Posterior cingulate gyrus (tissue), 11 donors: ENCODE measurements at regions not wholly inside any gene's neighbourhood (a gene's known extent, or its start where the extent isn't known, plus 50 kb on each side); places are given as distances from the start of the nearest gene placed in this dataset.
A peak's percentile ranks its signal among the peaks of the same experiment; 100 is the strongest.

Experiments used
- DNase-seq, 10 donors: peaks; one replicate each; pipeline versions ENCODE4 v3.0.0 to v3.0.0-alpha.2; 2020 to 2021; ENCODE audit warnings: mixed read lengths in 3 of 10
- intact Hi-C: fragments of 100-400 bp; cut with DNase I; formaldehyde crosslinking; loops from one replicate; pipeline ENCODE4 v1.15.1; 2023

DNA sequence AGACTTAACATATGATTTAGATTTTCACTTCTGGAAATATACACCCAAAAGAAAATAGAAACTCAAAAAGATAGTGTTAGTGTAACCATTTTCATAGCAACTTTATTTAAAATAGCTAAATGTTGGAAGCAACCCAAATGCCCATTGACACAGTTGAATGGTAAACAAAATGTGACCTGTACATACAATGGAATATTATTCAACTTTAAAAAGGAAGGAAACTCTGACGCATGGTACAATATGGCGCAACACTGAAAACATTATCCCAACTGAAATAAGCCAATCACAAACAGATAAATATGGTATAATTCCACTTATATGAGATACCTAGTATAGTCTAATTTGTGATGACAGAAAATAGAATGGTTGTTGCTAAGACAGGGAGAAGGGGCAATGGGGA, 1456.1 kb upstream of the MIR17HG start:
- no peak for DNase-seq
- intact Hi-C loops: no loop called here

DNA sequence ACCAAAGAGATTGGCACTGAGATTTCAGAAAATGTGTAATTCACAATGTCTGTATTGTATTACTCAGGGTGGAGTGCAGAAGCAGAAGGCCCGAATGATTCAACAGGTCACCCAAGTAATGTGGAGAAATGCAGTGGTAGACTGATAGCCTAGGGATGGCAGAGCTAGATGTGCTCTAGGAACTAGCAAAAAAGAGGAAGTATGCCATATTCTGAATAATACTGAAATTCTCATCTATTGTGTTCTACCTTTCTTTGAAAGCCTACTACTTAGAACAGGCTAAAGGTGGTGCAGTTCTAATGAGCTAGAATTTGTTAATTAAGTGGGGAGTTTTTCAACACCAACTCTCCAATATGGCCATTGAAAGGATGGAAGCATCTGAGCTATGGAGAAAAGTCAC, 1449.8 kb upstream of the MIR17HG start:
- intact Hi-C loops: no loop called here
- DNase-seq: no peak

DNA sequence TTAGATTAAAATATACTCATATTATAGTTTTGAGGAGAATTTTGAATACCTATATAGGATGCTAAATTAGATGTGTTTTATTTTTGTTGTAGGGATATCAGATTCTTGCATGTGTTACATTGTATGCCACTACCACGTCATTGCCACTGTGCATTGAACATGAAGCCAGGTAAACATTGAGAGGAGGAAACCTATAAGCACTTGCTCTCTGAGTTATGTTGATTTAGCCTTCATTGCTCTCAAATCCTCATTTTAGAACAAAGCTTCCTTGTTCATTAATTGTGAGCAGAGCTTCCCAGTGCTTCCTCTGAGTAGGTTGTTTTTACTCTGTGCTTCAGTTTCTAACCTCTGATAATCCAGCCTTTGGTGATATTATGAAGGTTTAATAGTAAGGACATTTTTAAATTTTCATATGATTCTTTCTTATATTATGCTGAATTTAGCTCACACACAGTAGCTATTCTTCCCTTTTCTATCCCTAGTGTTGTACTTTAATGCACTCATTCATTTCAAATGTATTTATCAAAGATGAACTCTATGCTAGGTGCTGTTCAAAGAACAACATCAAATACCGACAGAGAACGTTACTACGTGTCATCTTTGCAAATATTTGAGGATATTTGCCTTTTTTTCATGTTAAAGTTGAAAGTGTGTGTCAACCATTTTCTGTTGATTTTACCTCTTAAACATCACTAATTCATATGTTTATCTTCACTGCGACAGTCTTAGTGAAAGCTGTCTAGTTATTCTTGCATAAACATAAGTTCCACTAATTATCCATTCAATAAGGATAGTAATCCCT, 1448.0 kb upstream of the MIR17HG start:
- no peak for DNase-seq
- intact Hi-C loops: no loop called here

DNA sequence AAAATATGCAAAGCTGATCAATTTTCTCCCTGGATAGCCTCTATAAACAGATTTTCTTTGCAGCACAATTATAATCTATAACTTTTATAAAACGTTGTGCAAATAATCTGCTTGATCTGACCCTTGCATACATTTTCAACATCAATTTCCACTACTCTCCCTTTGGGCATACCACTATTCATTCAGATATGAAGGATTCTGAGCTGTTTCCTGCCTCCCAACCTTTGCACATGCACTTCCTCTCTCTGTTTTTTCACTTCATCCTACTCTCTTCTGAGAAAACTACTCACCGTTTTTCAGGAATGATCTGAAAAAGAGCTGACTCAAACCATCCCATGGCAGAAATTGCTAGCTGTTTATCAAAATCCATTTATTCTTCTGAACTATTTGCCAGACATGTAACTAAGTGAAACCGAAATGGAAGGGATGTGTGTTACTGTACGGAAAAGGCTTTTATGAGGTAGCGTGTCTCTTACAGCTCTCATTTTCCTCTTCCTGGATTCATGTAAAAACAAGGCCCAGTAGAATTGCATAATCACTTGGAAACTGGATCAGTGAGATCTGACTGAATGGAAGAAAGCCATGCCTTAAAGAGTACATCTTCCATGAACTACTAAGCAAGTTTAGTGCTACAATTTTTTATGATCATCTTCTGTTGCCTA, 1447.3 kb upstream of the MIR17HG start:
- DNase-seq: no peak
- intact Hi-C loops: no loop called here

DNA sequence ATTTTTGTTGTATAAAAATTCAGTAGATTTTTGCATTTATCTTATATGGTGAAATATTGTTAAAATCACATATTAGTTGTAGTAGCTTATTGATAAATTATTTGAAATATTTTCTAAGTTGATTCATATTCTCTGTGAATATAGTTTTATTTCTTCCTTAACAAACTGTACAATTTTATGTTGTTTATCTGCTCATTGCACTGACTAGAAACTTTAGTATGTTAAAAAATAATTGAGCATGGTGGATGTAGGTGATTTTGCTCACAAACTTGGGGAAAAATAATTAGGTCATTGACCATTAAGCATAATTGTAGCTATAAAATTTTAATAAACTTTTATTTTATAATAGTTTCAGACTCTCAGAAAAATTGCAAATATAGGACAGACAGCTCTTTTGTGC, 1445.3 kb upstream of the MIR17HG start:
- no peak for DNase-seq
- intact Hi-C loops: no loop called here

DNA sequence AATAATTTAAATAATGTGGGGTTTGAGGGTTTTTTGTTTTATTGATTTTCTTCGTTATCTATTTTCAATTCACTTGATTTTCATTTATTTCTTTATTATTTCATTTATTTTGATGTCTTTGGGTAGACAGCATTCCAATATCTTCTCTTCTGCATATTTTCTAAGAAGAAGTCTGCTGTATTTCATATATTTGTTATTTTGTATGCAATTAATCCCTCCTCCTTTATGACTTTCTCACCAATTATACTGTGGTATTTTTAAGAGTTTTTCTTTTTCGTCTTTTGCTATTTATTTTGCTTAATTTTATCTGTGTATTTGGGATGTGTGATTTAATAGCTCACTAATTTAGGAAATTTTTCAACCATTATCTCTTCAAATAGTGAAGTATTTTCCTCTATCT, 1444.4 kb upstream of the MIR17HG start:
- intact Hi-C loops: no loop called here
- DNase-seq: no peak

DNA sequence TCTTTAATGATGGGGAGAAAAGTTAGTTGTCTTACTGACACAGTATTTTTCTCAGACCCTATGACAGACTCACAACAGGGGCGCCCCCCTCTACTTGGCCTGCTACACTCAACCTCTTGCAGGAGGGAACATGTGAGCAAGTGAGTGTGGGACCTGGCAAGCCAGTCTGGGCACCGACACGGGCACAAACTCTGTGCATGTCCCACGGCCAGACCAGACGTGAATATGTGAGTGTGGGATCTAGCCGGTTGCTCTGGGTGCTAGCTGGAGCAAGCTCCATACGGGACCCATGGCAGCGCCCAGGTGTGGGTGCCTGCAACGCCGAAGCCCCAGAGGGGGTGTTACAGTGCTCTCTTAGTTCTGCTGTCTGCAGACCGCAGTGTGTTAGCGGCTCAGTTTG, 1437.3 kb upstream of the MIR17HG start:
- intact Hi-C loops: no loop called here
- DNase-seq: peak in 3 of 10 donors; percentile 57 to 80 (median 69)

DNA sequence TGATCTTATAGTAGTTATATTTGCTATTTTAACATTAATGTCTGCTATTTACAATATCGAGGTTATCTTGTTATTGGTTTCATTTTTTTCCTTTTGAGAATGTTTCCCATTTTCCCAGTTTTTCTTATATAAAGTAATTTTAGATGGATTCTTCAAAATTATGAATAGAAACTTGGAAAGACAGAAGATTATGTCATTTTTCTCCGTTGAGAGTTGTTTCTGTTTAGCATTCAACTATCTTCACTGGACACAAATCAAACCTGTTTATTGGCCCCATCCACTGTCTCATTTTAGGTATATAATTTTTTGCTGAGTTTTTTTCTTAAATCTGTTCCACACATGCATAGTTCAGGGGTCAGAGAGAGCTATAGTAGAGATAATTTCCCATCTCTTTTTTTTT, 1430.9 kb upstream of the MIR17HG start:
- intact Hi-C loops: no loop called here
- no peak for DNase-seq

DNA sequence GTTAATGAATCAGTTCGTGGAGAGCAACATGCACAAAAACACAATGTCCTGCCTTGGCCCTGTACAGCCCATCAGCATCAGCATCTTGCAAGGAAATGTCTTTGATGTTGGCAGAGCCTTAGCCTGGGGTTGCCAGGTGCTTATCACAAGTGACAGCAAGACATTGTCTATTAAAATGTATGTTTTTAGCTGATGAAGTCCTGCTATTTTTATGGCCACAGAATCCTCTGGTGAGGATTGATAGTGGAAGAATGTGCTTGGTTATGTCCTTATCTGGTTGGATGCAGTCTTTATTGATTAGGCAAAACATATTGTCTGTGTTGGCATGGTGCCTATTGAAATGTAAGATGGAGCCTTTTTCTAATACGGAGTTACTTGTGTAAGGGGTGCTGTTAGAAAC, 1427.0 kb upstream of the MIR17HG start:
- intact Hi-C loops: no loop called here

DNA sequence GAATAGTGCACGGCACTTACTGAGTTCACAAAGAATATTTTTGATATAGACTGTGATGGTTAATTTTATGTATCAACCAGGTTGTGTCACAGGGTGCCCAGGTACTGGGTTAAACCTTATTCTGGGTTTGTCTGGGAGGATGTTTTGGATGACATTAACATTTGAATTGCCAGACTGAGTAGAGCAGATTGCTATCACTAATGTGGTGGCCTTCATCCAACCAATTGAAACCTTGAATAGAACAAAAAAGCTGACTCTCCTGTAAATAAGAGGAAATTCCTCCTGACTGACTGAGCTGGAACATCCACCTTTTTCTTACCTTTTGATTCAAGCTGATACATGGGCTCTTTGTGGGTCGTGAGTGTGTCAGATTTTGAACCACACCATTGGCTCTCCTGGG, 1424.4 kb upstream of the MIR17HG start:
- intact Hi-C loops: no loop called here
- no peak for DNase-seq

More for the DNA sequence above, 1427.0 kb upstream of the MIR17HG start:
- no peak for DNase-seq

DNA sequence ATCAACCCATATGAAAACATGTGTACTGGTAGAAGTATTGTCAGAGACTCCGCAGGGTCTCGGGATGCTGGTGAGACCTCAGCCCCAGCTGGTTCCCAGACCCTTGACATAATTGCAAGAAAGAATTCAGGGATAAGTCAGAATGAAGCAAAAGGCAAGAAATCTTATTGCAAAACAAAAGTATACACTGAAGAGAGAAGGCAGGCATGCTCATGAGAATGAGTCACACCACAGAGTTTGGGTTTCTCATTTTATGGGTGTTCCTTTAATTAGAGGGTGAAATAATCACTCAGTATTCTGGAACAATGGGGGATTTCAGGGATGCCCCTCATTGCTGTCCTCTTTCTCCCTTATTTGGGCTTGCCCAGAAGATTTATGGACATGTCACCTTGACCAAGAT, 1423.8 kb upstream of the MIR17HG start:
- intact Hi-C loops: no loop called here

DNA sequence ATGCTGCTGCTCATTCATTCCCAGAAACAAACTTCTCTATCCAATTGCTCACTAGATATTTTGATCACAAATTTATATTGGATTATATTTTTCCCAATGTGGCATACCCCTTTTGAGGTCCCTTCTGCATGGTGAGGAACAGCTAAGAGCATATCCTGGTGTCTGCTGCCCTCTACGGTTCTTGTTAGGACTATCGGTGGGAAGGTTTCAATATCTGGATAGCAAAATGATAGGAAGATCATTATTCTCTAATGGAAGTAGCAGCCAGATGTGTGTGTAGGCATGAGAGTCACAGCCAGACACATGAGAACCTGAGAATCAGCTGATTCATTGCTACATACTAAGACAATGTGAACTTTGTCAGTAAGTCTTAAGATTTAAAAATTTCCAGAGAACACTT, 1422.4 kb upstream of the MIR17HG start:
- intact Hi-C loops: no loop called here
- peak in 2 of 10 donors; percentile 21 to 25 for DNase-seq

More for the DNA sequence above, 1423.8 kb upstream of the MIR17HG start:
- no peak for DNase-seq

DNA sequence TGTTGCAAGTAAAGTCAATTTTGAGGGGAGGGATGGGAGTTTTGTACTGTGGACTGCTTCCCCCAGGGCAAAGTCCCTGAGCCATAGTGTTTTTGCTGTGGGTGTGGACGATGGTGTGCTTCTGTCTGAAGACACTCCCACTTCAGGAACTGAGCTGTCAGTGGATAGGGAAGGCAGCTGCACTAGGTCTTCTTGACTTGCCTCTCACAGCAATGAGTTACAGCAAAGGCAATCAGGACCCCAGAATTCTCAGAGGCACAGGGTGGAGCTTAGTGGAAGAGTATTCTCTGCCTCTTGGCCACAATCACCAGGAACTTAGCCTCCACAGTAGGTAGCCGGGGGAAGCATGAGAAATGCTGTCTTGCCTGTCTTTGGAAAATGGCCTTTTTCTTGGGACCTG, 1416.6 kb upstream of the MIR17HG start:
- intact Hi-C loops: no loop called here
- DNase-seq: no peak

DNA sequence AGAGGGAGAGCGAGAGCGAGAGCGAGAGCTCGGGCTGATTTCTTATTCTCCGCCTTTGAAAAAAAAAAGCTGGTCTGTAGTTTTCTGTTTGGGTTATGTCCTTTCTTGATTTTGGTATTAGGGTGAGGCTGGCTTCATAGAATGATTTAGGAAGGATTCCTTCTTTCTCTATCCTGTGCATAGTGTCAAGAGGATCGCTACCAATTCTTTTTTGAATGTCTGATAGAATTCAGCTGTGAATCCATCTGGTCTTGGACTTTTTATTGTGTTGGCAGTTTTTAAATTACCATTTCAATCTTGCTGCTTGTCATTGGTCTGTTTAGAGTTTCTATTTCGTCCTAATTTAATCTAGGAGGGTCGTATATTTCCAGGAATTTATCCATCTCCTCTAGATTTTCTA, 1414.6 kb upstream of the MIR17HG start:
- intact Hi-C loops: no loop called here
- DNase-seq: no peak

DNA sequence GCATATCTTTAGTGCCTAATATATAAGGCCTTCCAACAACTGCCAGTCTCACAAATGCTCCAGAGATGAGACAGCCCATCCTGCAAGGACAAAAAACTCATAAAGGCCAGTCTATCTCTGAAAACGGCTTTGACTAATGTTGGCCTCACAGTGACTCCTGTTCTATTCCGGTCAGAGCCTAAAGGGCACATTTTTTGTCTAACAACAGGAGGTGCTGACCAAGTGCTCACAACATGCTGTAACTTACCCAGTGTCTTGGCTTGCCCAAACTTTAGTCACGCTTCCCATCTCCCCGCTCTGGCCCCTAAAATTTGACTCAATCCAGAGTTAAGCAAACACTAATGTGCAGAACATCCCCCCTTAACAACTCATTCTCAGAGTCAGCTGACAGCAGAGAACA, 1411.2 kb upstream of the MIR17HG start:
- DNase-seq: no peak
- intact Hi-C loops: no loop called here

DNA sequence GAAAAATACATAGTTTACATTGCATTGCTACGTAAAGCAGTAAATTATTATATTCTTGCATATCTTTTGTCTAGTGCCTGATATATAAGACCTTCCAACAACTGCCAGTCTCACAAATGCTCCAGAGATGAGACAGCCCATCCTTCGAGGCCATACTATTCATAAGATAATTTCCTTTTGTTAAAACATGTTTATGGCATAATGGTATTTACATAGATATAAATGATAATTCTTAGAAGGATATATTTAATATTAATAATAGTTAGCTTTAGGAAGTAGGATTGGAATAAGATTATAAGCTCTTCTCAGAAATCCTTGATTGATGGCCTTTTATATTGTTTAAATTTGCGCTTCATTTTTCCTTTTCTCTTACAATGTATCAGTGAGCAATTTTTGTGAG, 1410.1 kb upstream of the MIR17HG start:
- intact Hi-C loops: no loop called here
- no peak for DNase-seq

DNA sequence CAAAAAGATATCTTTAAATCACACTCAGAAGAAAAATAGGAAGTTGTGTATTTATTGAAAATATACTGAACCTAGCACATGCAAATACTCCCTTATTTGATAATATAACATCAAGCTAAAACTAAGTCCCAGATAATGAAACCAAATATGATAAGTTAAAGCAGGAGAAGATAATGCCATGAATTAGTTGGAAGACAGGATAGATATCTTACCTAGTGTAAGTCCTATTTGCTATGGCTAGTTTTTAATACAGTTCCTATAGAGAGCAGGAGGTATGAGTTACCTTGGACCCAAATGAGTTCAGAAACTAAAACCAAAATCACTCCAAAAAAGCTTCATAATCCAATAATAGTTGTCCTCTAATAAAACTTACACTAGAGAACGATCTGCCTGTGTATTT, 1407.1 kb upstream of the MIR17HG start:
- intact Hi-C loops: no loop called here

DNA sequence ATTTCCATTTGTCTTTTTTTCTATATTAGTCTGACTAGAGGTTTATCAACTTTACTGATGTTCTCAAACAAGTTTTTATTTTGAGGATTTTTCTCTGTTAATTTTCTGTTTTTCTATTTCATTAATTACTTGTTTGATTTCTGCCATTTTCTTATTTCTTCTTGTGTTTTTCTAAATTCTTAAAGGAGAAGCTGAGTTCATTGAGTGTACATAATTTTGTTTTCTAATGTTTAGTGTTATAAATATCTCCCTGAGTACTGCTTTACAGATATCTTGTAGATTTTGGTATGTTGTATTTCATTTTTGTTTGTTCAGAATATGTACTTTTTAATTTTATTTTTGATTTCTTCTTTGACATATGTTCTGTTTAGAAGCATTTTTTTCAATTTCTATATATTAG, 1404.3 kb upstream of the MIR17HG start:
- DNase-seq: no peak
- intact Hi-C loops: no loop called here

More for the DNA sequence above, 1407.1 kb upstream of the MIR17HG start:
- no peak for DNase-seq

DNA sequence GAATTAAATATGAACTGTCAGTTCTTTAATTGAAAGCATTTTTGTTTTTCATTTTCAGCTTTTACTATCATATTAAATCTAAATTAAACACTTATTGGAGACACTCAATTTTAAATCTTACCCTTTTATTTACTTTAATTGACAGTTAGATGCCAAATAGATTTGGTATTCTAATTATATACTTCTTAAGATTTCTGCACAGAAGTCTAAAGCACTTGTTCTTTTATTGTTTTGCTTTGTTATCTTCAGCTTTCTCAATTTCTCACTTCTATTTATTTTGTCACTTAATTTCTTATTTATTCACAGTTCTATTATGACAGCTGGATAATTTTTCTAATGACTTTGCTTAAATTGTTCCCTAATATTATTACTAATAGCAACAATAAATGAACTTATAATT, 1397.3 kb upstream of the MIR17HG start:
- no peak for DNase-seq
- intact Hi-C loops: no loop called here

DNA sequence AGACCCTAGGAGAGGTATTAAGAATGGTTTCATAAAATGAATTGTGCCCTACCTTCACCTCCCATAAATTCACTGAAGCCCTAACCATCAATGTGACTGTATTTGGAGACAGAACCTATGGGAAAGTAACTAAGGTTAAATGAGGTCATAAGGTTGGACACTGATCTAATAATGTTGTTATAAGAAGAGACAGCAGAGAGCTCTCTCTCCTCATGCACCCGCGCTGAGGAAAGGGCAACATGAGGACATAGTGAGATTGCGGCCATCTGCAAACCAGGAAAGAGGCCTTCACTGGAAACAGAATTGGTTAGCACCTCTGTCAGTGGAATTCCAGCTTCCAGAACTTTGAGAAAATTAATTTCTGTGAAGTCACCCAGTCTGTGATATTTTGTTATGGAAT, 1396.1 kb upstream of the MIR17HG start:
- DNase-seq: peak in 1 of 10 donors; percentile 30
- intact Hi-C loops: no loop called here

DNA sequence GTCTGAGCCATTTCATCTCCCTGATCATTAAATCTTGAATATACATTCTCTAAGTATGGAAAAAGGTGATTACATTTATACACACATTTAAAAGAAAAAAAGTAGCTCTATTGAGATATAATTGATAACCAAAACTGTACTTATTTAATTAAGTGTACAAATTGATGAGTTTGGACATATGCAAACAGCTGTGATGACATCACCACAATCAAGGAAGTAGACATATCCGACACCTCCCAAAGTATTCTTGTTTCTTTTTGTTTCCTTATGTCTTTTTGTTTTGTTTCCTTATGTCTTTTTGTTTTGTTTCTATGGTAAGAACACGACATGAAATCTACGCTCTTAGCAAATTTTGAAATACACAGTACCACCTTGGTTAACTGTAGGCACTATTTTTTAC, 1393.9 kb upstream of the MIR17HG start:
- DNase-seq: no peak
- intact Hi-C loops: no loop called here

DNA sequence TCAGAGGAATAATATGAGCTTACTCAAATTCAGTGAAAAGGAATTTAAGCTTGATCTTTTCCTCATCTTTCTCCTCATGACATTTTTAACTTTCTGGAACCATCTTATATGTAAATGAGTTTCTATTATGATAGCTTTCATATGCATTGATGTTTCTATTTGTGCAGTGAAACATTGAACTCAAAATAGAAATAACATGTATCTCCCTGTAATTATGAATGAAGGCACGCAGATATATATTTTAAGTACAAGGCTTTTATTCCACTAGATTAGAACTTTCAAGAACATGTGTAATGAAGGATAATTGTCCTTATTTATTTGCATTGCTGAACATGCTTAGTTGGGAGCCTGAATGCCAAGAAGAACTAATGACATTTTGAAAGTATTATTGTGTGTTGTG, 1391.7 kb upstream of the MIR17HG start:
- intact Hi-C loops: no loop called here
- DNase-seq: no peak
